SHP77 (cell line): ENCODE measurements at regions not wholly inside any gene's neighbourhood (a gene's known extent, or its start where the extent isn't known, plus 50 kb on each side); places are given as distances from the start of the nearest gene placed in this dataset.
"Not testable (repeated sequence)": the region's sequence is repeated elsewhere in the genome, so short reads cannot be mapped to it uniquely, and the experiment has no call there.

Experiments used
- DNase-seq, 2 experiments: peaks; one replicate each; lab custom pipeline; 2025; lab: John Stamatoyannopoulos, UW

- DNase-seq: no peak
Measured at GRCh38 chr7:111676167-111676566, 113.9 kb upstream of the IMMP2L start.

- no peak for DNase-seq
Measured at GRCh38 chr7:111672901-111673300, 110.6 kb upstream of the IMMP2L start.

- DNase-seq: no peak
Measured at GRCh38 chr7:111671927-111672326, 109.6 kb upstream of the IMMP2L start.

- DNase-seq: no peak
Measured at GRCh38 chr7:111668711-111669110, 106.4 kb upstream of the IMMP2L start.

GRCh38 chr7:111667488-111667887 is 105.2 kb upstream of the IMMP2L start:
- DNase-seq: no peak

- DNase-seq: no peak
Measured at GRCh38 chr7:111666260-111666659, 104.0 kb upstream of the IMMP2L start.

- DNase-seq: no peak
Measured at GRCh38 chr7:111663771-111664170, 101.5 kb upstream of the IMMP2L start.

GRCh38 chr7:111662386-111662785 is 100.1 kb upstream of the IMMP2L start:
- no peak for DNase-seq

- DNase-seq: no peak
Measured at GRCh38 chr7:111660478-111660877, 98.2 kb upstream of the IMMP2L start.

GRCh38 chr7:111658546-111658945 is 96.3 kb upstream of the IMMP2L start:
- no peak for DNase-seq

GRCh38 chr7:111657018-111657417 is 94.7 kb upstream of the IMMP2L start:
- DNase-seq: no peak

- DNase-seq: no peak
Measured at GRCh38 chr7:111654343-111654742, 92.1 kb upstream of the IMMP2L start.

GRCh38 chr7:111653846-111654245 is 91.6 kb upstream of the IMMP2L start:
- no peak for DNase-seq

GRCh38 chr7:111650456-111650999 is 88.2 kb upstream of the IMMP2L start:
- peak; percentile 59 to 61 for DNase-seq

GRCh38 chr7:111647881-111648280 is 85.6 kb upstream of the IMMP2L start:
- DNase-seq: no peak

GRCh38 chr7:111644595-111644994 is 82.3 kb upstream of the IMMP2L start:
- DNase-seq: not testable (repeated sequence)

GRCh38 chr7:111642373-111642772 is 80.1 kb upstream of the IMMP2L start:
- DNase-seq: no peak

- no peak for DNase-seq
Measured at GRCh38 chr7:111640416-111640815, 78.1 kb upstream of the IMMP2L start.

- no peak for DNase-seq
Measured at GRCh38 chr7:111639934-111640333, 77.6 kb upstream of the IMMP2L start.

GRCh38 chr7:111638078-111638477 is 75.8 kb upstream of the IMMP2L start:
- DNase-seq: no peak

- no peak for DNase-seq
Measured at GRCh38 chr7:111633878-111634277, 71.6 kb upstream of the IMMP2L start.

- no peak for DNase-seq
Measured at GRCh38 chr7:111630862-111631261, 68.6 kb upstream of the IMMP2L start.

- no peak for DNase-seq
Measured at GRCh38 chr7:111622084-111622483, 59.8 kb upstream of the IMMP2L start.
